HG02840 (cell line): ENCODE measurements at regions not wholly inside any gene's neighbourhood (a gene's known extent, or its start where the extent isn't known, plus 50 kb on each side); places are given as distances from the start of the nearest gene placed in this dataset.

ENCODE experiments used
- ATAC-seq: cut with Tn5 transposase; IDR thresholded peaks from one replicate; pipeline ENCODE4 v1.9.1; 2021; ENCODE audit warnings: mild to moderate bottlenecking, moderate library complexity, moderate number of reproducible peaks; ENCODE audit not compliant: unreplicated experiment, low FRiP score

- ATAC-seq: no peak
Observed at GRCh38 chr5:125034331-125034730, 287.9 kb upstream of the ZNF608 start.

- no peak for ATAC-seq
Observed at GRCh38 chr5:125036494-125036893, 290.1 kb upstream of the ZNF608 start.

GRCh38 chr5:125037020-125037419 is 290.6 kb upstream of the ZNF608 start:
- ATAC-seq: no peak

- ATAC-seq: no peak
Observed at GRCh38 chr5:125037530-125037929, 291.1 kb upstream of the ZNF608 start.

GRCh38 chr5:125038477-125038876 is 292.0 kb upstream of the ZNF608 start:
- no peak for ATAC-seq

GRCh38 chr5:125041798-125042197 is 295.4 kb upstream of the ZNF608 start:
- ATAC-seq: no peak

- ATAC-seq: no peak
Observed at GRCh38 chr5:125042261-125042890, 295.9 kb upstream of the ZNF608 start.

- ATAC-seq: no peak
Observed at GRCh38 chr5:125043781-125044391, 297.4 kb upstream of the ZNF608 start.

GRCh38 chr5:125044491-125045282 is 298.2 kb upstream of the ZNF608 start:
- no peak for ATAC-seq

- ATAC-seq: no peak
Observed at GRCh38 chr5:125045646-125046045, 299.2 kb upstream of the ZNF608 start.

- no peak for ATAC-seq
Observed at GRCh38 chr5:125046838-125047237, 300.4 kb upstream of the ZNF608 start.

- no peak for ATAC-seq
Observed at GRCh38 chr5:125047871-125048270, 301.4 kb upstream of the ZNF608 start.

- no peak for ATAC-seq
Observed at GRCh38 chr5:125049721-125050702, 303.6 kb upstream of the ZNF608 start.

- no peak for ATAC-seq
Observed at GRCh38 chr5:125050926-125051325, 304.5 kb upstream of the ZNF608 start.

GRCh38 chr5:125052584-125052983 is 306.1 kb upstream of the ZNF608 start:
- no peak for ATAC-seq

- ATAC-seq: no peak
Observed at GRCh38 chr5:125053179-125053578, 306.7 kb upstream of the ZNF608 start.

- no peak for ATAC-seq
Observed at GRCh38 chr5:125054146-125054545, 307.7 kb upstream of the ZNF608 start.

GRCh38 chr5:125056671-125057485 is 310.4 kb upstream of the ZNF608 start:
- ATAC-seq: no peak

- ATAC-seq: no peak
Observed at GRCh38 chr5:125057912-125058826, 311.7 kb upstream of the ZNF608 start.
